Activated T-cell treated with anti-CD3 and anti-CD28 coated beads, Interleukin-2, amount 50 U/mL, for 24 hours (primary cell): ENCODE measurements at regions not wholly inside any gene's neighbourhood (a gene's known extent, or its start where the extent isn't known, plus 50 kb on each side); places are given as distances from the start of the nearest gene placed in this dataset.

Experiments
- DNase-seq: peaks from one replicate; pipeline ENCODE4 v3.0.0-alpha.2; 2020
- H3K27ac Mint-ChIP-seq: 2 replicates; pipeline ENCODE4 v1.8.0; 2020; ENCODE audit warnings: mild to moderate bottlenecking, mixed read lengths
- H3K27me3 Mint-ChIP-seq: 2 replicates; pipeline ENCODE4 v1.8.0; 2020; ENCODE audit warnings: mixed read lengths
- H3K36me3 Mint-ChIP-seq: 2 replicates; pipeline ENCODE4 v1.8.0; 2020; ENCODE audit warnings: low read depth, mixed read lengths
- H3K4me1 Mint-ChIP-seq: 2 replicates; pipeline ENCODE4 v1.8.0; 2020; ENCODE audit warnings: low read depth, mixed read lengths
- H3K4me3 Mint-ChIP-seq: 2 replicates; pipeline ENCODE4 v1.8.0; 2020; ENCODE audit warnings: mild to moderate bottlenecking, moderate library complexity, mixed read lengths
- H3K9me3 Mint-ChIP-seq: 2 replicates; pipeline ENCODE4 v1.8.0; 2020; ENCODE audit warnings: mixed read lengths

DNA sequence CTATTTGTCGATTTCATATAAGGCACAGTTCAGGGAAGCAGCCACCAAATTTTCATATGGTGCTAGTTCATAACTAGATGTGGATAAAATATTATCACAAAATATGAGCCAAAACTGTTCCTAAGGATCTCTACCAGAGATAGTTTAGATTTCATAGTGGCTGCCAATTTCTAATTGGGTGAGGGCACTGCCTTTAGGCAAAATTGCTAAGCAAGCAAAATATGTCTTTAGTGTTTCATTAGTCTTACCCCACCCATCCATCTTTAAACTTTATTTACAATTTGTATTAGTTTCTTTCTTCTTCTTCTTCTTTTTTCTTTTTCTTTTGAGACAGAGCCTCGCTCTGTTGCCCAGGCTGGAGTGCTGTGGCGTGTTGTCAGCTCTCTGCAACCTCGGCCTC lies 77.1 kb upstream of the SLC4A10 start:
- no peak for DNase-seq
- no peaks in the 10 kb centered on the region for H3K27me3 Mint-ChIP-seq
- H3K4me3 Mint-ChIP-seq = no peak overlapping the region
- no peaks in the 10 kb centered on the region for H3K9me3 Mint-ChIP-seq
- no peaks in the 10 kb centered on the region for H3K36me3 Mint-ChIP-seq
- H3K27ac Mint-ChIP-seq = no peak overlapping the region
- no peaks in the 10 kb centered on the region for H3K4me1 Mint-ChIP-seq

DNA sequence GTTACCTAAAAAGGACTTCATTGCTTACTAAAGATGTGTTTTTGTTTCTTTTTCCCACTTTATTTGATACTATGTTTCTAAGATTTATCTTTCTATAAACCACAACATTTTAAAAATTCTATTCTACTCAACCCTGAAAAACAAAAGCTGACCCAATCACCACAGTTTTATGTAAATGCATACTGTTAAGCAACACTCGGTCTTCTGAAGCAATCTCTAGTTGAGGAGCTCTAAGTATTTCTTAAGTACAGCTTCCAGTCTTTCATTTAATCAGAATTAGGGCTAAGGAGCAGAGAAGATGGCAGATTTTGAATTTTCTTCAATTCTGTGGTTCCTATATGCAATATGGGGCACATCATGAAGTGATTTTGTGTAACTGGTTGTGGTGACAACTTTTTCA lies 72.2 kb upstream of the SLC4A10 start:
- no peaks in the 10 kb centered on the region for H3K4me1 Mint-ChIP-seq
- H3K27me3 Mint-ChIP-seq = peaks cover 10% of the 10 kb centered on the region
- H3K36me3 Mint-ChIP-seq = no peaks in the 10 kb centered on the region
- no peak overlapping the region for H3K4me3 Mint-ChIP-seq
- H3K27ac Mint-ChIP-seq = no peak overlapping the region
- DNase-seq = no peak
- no peaks in the 10 kb centered on the region for H3K9me3 Mint-ChIP-seq

DNA sequence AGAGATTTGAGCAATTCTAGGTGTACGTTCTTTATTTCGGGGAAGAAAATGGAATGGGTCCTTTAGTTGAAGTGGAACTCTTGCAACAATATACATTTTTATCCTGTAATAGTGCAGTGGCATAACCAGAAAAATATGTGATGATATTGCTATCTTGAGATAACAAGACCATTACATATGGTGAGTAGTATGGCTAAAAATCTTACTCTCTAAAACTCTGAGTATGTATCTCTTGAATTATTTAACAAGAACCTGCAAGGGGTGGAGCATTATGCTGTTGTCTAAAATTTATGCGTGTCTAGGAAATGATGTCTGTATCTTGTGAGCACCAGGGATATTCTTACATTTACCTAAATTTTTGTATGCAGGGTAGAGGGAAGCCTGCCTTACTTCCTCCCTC lies 68.4 kb upstream of the SLC4A10 start:
- Mint-ChIP-seq H3K4me1 (no peaks in the 10 kb centered on the region), H3K27ac (no peak overlapping the region), H3K9me3 (no peaks in the 10 kb centered on the region), H3K27me3 (peaks cover 19% of the 10 kb centered on the region), H3K36me3 (no peaks in the 10 kb centered on the region), H3K4me3 (no peak overlapping the region)
- no peak for DNase-seq

GRCh38 chr2:161556440-161556839 lies 67.8 kb upstream of the SLC4A10 start:
- H3K36me3 Mint-ChIP-seq = no peaks in the 10 kb centered on the region
- H3K27ac Mint-ChIP-seq = no peak overlapping the region
- H3K9me3 Mint-ChIP-seq = no peaks in the 10 kb centered on the region
- no peak overlapping the region for H3K4me3 Mint-ChIP-seq
- H3K27me3 Mint-ChIP-seq = peaks cover 21% of the 10 kb centered on the region
- no peak for DNase-seq
- no peaks in the 10 kb centered on the region for H3K4me1 Mint-ChIP-seq

DNA sequence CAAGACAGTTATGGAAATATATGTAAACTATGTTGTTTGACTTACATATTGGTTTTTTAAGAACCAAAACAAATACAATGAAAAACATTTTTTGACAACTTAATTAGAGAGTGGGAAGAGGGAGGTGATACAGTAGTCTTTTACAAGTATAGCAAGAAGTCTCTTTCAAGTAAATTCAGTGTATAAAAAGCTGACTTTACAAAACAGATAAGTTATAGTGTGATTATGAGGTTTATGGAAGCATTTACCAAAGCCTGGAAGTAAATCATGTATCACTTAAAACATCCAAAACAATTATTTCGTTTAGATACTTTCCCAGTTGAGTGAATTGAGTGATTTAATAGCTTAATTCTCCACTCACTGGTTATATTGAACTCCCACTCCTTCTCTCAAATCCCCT lies 66.7 kb upstream of the SLC4A10 start:
- Mint-ChIP-seq H3K27me3 (peaks cover 26% of the 10 kb centered on the region), H3K4me1 (no peaks in the 10 kb centered on the region), H3K27ac (no peak overlapping the region), H3K4me3 (no peak overlapping the region), H3K9me3 (peaks cover 6% of the 10 kb centered on the region), H3K36me3 (no peaks in the 10 kb centered on the region)
- DNase-seq = no peak

DNA sequence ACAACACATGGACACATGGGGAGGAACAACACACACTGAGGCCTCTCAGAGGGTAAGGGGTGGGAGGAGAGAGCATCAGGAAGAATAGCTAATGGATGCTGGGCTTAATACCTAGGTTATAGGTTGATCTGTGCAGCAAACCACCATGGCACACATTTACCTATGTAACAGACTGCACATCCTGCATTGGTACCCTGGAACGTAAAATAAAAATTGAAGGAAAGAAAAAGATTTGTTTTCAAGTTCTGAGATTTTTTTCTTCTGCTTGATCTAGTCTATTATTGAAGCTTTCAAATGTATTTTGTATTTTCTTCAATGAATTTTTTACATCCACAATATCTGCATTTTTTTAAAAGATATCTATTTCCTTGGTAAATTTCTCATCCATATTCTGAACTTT lies 59.3 kb upstream of the SLC4A10 start:
- H3K4me1 Mint-ChIP-seq = peaks cover 11% of the 10 kb centered on the region
- H3K36me3 Mint-ChIP-seq = peaks cover 6% of the 10 kb centered on the region
- H3K27me3 Mint-ChIP-seq = peaks cover 35% of the 10 kb centered on the region
- peaks cover 27% of the 10 kb centered on the region for H3K9me3 Mint-ChIP-seq
- no peak overlapping the region for H3K27ac Mint-ChIP-seq
- DNase-seq = no peak
- H3K4me3 Mint-ChIP-seq = no peak overlapping the region

DNA sequence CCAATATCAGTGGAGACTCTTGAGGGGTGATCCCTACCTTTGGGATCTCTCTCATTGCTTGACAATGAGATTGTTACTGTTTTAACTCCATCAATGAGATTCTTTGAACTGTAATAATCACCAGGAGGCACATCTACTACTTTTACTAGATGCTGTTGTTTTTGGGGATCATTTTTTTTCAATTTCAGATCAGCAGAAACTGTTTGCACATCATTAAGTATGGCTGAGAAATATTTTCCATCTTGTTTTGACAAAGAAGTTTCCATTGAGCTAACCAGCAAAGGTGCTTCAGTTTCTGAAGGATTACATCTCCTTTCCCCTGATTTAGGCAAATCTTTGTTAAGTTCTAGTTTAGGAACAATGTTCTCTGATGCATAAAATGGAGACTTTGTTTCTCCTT lies 54.8 kb upstream of the SLC4A10 start:
- Mint-ChIP-seq H3K27me3 (peaks cover 14% of the 10 kb centered on the region), H3K27ac (peak overlapping the region; percentile 34), H3K4me3 (no peak overlapping the region), H3K36me3 (no peaks in the 10 kb centered on the region), H3K9me3 (peaks cover 10% of the 10 kb centered on the region), H3K4me1 (peaks cover 24% of the 10 kb centered on the region)
- no peak for DNase-seq

GRCh38 chr2:161570424-161571050 lies 53.7 kb upstream of the SLC4A10 start:
- H3K27ac Mint-ChIP-seq = no peak overlapping the region
- DNase-seq = no peak
- peaks cover 24% of the 10 kb centered on the region for H3K4me1 Mint-ChIP-seq
- H3K36me3 Mint-ChIP-seq = no peaks in the 10 kb centered on the region
- H3K9me3 Mint-ChIP-seq = peaks cover 2% of the 10 kb centered on the region
- H3K27me3 Mint-ChIP-seq = peaks cover 14% of the 10 kb centered on the region
- no peak overlapping the region for H3K4me3 Mint-ChIP-seq

DNA sequence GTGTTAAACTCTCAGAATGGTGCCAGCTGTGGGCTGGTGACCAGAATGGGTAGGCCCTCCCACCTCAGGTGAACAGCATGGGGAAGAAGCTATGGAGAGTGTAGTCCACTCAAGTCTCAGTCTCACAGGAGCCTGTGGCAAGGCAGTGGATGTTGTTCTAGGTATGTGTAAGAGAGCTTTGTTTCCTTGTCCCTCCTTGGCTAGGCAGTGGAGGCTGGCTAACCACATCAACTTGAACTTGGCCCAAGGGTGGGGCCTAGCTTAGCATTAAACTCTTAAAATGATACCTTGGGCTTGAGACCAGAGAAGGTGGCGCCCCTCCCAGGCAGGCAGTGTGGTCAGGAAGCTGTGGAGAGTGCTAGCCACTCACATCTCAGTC lies 53.2 kb upstream of the SLC4A10 start:
- Mint-ChIP-seq H3K36me3 (no peaks in the 10 kb centered on the region), H3K27ac (no peak overlapping the region), H3K4me1 (peaks cover 24% of the 10 kb centered on the region), H3K27me3 (peaks cover 14% of the 10 kb centered on the region), H3K4me3 (no peak overlapping the region), H3K9me3 (peaks cover 2% of the 10 kb centered on the region)
- DNase-seq = no peak
